OCI-LY7 (cell line): ENCODE measurements at regions not wholly inside any gene's neighbourhood (a gene's known extent, or its start where the extent isn't known, plus 50 kb on each side); places are given as distances from the start of the nearest gene placed in this dataset.

Source experiments
- BruUV-seq: library from RNA; stranded (reverse); fragments of 400-500 nt; replicated peaks from 2 replicates; lab custom pipeline; 2021; lab: Mats Ljungman, UMichigan
- CTCF ChIA-PET: fragments of 300-600 bp; sonication (Branson Sonifier 250); formaldehyde crosslinking; loops from one replicate; lab custom pipeline; 2022; ENCODE audit warnings: antibody characterized with exemption; ENCODE audit not compliant: unreplicated experiment; lab: Charles Lee
- POLR2A ChIA-PET: fragments of 300-600 bp; sonication (Branson Sonifier 250); formaldehyde crosslinking; loops from one replicate; lab custom pipeline; 2022; ENCODE audit warnings: antibody characterized with exemption; lab: Charles Lee
- DNase-seq: peaks from one replicate; pipeline ENCODE4 v3.0.0-alpha.2; 2015; ENCODE audit warnings: low spot score
- H2AFZ ChIP-seq: fragments of 200-600 bp; sonication (generic), shearing (Covaris generic); 2 replicates; pipeline ENCODE4 v1.6.1; 2014; ENCODE audit warnings: mild to moderate bottlenecking, antibody characterized with exemption, low read length, moderate library complexity
- H3K27ac ChIP-seq: fragments of 200-600 bp; sonication (generic); 2 replicates; pipeline ENCODE4 v1.5.1; 2014; ENCODE audit warnings: mixed run types, low read depth, mild to moderate bottlenecking, moderate library complexity, low read length, inconsistent platforms; ENCODE audit not compliant: poor library complexity, severe bottlenecking
- H3K36me3 ChIP-seq: fragments of 200-600 bp; sonication (generic); 2 replicates; pipeline ENCODE4 v1.6.1; 2014; ENCODE audit warnings: mild to moderate bottlenecking, antibody characterized with exemption, low read length, moderate library complexity, mixed read lengths; ENCODE audit not compliant: insufficient read depth
- H3K4me1 ChIP-seq: fragments of 200-600 bp; sonication (generic); 2 replicates; pipeline ENCODE4 v1.5.1; 2014; ENCODE audit warnings: mild to moderate bottlenecking, low read length; ENCODE audit not compliant: insufficient read depth, poor library complexity, severe bottlenecking
- H3K4me2 ChIP-seq: fragments of 200-600 bp; sonication (generic); 2 replicates; pipeline ENCODE4 v1.6.1; 2014; ENCODE audit warnings: mild to moderate bottlenecking, low read length
- H3K4me3 ChIP-seq: fragments of 200-600 bp; sonication (generic); 2 replicates; pipeline ENCODE4 v1.5.1; 2014; ENCODE audit warnings: mild to moderate bottlenecking, low read depth, low read length; ENCODE audit not compliant: poor library complexity, severe bottlenecking
- H3K79me2 ChIP-seq: fragments of 200-600 bp; sonication (generic); 2 replicates; pipeline ENCODE4 v1.6.1; 2016; ENCODE audit warnings: low read depth, mild to moderate bottlenecking, low read length, moderate library complexity, mixed read lengths; ENCODE audit not compliant: insufficient read depth
- H3K9me2 ChIP-seq: fragments of 200-600 bp; sonication (generic); 2 replicates; pipeline ENCODE4 v1.6.1; 2016; ENCODE audit warnings: mild to moderate bottlenecking, low read length, mixed read lengths; ENCODE audit not compliant: insufficient read depth
- H3K9me3 ChIP-seq: fragments of 200-600 bp; sonication (generic); 2 replicates; pipeline ENCODE4 v1.6.1; 2014; ENCODE audit warnings: mild to moderate bottlenecking, mixed run types, low read length, mixed read lengths
- H4K20me1 ChIP-seq: fragments of 200-600 bp; sonication (generic); 2 replicates; pipeline ENCODE4 v1.6.1; 2014; ENCODE audit warnings: mild to moderate bottlenecking, antibody characterized with exemption, low read length, moderate library complexity, mixed read lengths; ENCODE audit not compliant: insufficient read depth
- CTCF ChIP-seq: fragments of 200-600 bp; sonication (generic); conservative IDR thresholded peaks from 2 replicates; pipeline ENCODE4 v1.5.1; 2014; ENCODE audit warnings: mild to moderate bottlenecking, antibody characterized with exemption, low read length, moderate library complexity, mixed read lengths
- EZH2phosphoT487 ChIP-seq: fragments of 200-600 bp; sonication (generic); IDR thresholded peaks from 2 replicates; pipeline ENCODE4 v1.6.1; 2018; ENCODE audit warnings: low read depth, borderline replicate concordance, mild to moderate bottlenecking, mixed run types, antibody characterized with exemption, low read length, moderate library complexity, mixed read lengths
- intact Hi-C: fragments of 100-400 bp; cut with micrococcal nuclease; formaldehyde crosslinking; loops from one replicate; pipeline ENCODE4 v1.10.0; 2022; ENCODE audit not compliant: unreplicated experiment

GRCh38 chr14:98682726-98683125 lies 589.3 kb downstream of the BCL11B start:
- H2AFZ ChIP-seq: no peak overlapping the region
- H3K27ac ChIP-seq: no peak overlapping the region
- POLR2A ChIA-PET: no interaction called here
- H3K4me2 ChIP-seq: no peak overlapping the region
- CTCF ChIA-PET: no interaction called here
- intact Hi-C loops: no loop called here
- no peaks in the 10 kb centered on the region for H4K20me1 ChIP-seq
- no peak for TF ChIP-seq CTCF
- TF ChIP-seq EZH2phosphoT487: no peak
- no peaks in the 10 kb centered on the region for H3K79me2 ChIP-seq
- H3K9me2 ChIP-seq: no peaks in the 10 kb centered on the region
- H3K4me1 ChIP-seq: no peaks in the 10 kb centered on the region
- H3K36me3 ChIP-seq: no peaks in the 10 kb centered on the region
- no peaks in the 10 kb centered on the region; the same call in 1 of the 2 replicates for H3K9me3 ChIP-seq
- DNase-seq: no peak
- no TSS peak for BruUV-seq
- no peak overlapping the region for H3K4me3 ChIP-seq

GRCh38 chr14:98684468-98684867 lies 587.5 kb downstream of the BCL11B start:
- H3K9me3 ChIP-seq: no peaks in the 10 kb centered on the region
- ChIA-PET POLR2A (no interaction called here), CTCF (no interaction called here)
- H3K36me3 ChIP-seq: no peaks in the 10 kb centered on the region
- no peak overlapping the region for H3K27ac ChIP-seq
- H3K4me3 ChIP-seq: no peak overlapping the region
- no peaks in the 10 kb centered on the region for H3K4me1 ChIP-seq
- DNase-seq: no peak
- no peak overlapping the region for H3K4me2 ChIP-seq
- no TSS peak for BruUV-seq
- H4K20me1 ChIP-seq: no peaks in the 10 kb centered on the region
- H3K9me2 ChIP-seq: no peaks in the 10 kb centered on the region
- intact Hi-C loops: no loop called here
- H3K79me2 ChIP-seq: no peaks in the 10 kb centered on the region
- H2AFZ ChIP-seq: no peak overlapping the region
- TF ChIP-seq EZH2phosphoT487 (no peak), CTCF (no peak)

- POLR2A ChIA-PET: no interaction called here
- BruUV-seq: no TSS peak
Measured at GRCh38 chr14:98685725-98686124, 586.3 kb downstream of the BCL11B start.

More at GRCh38 chr14:98685725-98686124, 586.3 kb downstream of the BCL11B start:
- Histone ChIP-seq H3K9me3 (no peaks in the 10 kb centered on the region), H3K9me2 (no peaks in the 10 kb centered on the region), H3K36me3 (no peaks in the 10 kb centered on the region), H3K4me2 (no peak overlapping the region), H4K20me1 (no peaks in the 10 kb centered on the region), H3K79me2 (no peaks in the 10 kb centered on the region), H3K27ac (no peak overlapping the region), H2AFZ (no peak overlapping the region), H3K4me1 (no peaks in the 10 kb centered on the region), H3K4me3 (no peak overlapping the region)
- CTCF ChIA-PET: no interaction called here
- no peak for TF ChIP-seq EZH2phosphoT487
- intact Hi-C loops: no loop called here
- no peak for DNase-seq
